GM19395 (cell line): ENCODE measurements at regions not wholly inside any gene's neighbourhood (a gene's known extent, or its start where the extent isn't known, plus 50 kb on each side); places are given as distances from the start of the nearest gene placed in this dataset.
"Not testable (repeated sequence)": the region's sequence is repeated elsewhere in the genome, so short reads cannot be mapped to it uniquely, and the experiment has no call there.

ENCODE experiments used
- ATAC-seq: cut with Tn5 transposase; IDR thresholded peaks from one replicate; pipeline ENCODE4 v1.9.1; 2021; ENCODE audit warnings: mild to moderate bottlenecking, moderate library complexity; ENCODE audit not compliant: unreplicated experiment

DNA sequence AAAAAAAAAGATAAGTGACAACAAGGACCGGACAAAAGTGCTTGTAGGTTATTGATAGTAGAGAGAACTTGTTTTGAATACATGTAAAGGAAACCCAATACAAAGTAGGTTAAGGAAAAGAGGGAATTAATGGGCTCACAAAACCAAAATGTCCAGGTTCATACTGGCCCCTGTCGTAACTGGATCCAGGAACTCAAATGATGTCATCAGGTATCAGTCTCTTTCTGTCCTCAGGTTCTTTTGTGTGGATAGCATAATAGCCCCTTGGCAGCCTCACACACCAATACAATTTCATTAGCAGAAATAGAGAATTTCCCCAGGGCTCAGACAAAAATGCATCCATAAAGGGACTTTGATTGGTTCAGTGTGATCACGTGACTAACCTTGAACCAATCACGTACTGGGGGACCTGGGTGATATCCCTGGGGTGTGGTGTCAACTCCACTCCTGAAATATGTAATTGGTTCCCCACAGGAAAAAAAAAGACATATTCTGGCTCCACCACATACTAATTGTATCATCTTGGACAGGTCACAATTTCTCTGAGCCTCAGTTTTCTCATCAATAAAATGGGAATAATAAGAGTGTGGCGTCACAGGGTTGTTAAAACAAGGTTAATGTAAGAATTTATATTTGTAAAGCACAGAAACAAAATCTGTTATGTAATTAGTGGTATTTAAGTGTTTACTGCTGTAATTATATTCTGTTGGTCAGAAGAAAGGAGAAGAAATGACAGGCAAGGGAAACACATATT, 174.8 kb downstream of the PDGFRA start:
- no peak for ATAC-seq

GRCh38 chr4:54409270-54409817, 180.3 kb downstream of the PDGFRA start:
- not testable (repeated sequence) for ATAC-seq

DNA sequence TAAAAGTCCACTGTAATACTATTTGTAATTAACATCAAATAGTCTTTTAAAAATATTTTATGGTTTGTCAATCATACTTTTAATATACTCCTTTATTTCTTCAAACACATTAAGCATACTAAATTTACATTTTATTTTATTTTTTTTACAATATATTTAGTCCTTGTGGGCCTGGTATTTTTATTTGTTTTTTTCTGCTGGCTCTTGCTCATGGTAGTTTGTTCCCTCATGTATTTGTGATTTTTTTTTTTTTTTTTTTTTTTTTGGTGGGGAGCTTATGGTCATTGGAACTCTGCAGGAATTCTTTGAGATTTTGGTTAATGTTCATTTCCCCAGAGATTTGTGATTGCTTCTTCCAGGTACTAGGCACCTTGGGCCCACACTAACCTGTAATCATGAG, 185.5 kb downstream of the PDGFRA start:
- no peak for ATAC-seq

DNA sequence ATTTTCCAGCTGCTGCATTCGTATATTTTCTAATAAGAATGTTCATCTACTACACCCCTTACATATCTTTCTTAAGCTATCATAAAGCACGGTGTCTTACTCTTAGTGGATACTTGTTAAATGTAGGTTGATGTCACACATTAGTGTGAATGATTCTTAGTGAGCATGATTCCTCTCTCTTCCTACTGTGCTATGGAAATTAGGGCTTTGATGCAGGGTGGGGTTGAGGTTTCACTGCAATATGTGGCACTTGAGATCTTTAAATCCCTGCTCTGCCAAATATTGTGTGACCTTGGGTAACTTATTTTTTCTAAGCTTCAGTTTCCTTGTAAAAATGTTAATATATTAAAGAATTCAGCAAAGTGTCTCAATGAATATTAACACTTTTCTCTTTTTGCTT, 188.4 kb downstream of the PDGFRA start:
- ATAC-seq: no peak

- no peak for ATAC-seq
Measured at GRCh38 chr4:54418468-54418867, 189.4 kb downstream of the PDGFRA start.

DNA sequence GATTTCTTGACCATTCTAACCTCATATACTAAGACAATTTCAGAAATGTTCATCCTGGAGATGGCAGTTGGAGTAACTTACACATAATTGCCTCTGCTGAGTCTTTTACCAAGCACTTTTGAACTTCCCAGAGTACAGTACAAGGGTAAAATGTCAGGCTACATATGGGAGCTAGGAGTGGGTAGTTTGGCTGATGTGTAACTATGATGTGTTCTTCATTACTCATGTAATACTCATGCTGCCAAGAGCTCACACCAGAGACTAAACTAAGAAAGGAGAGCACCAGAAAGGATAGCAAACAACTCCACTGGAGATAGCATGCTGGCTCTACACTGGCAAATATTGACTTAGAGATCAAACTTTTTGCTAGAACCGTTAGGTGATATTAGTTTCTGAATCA, 194.0 kb downstream of the PDGFRA start:
- ATAC-seq: no peak

- no peak for ATAC-seq
Measured at GRCh38 chr4:54427826-54428225, 198.7 kb downstream of the PDGFRA start.

GRCh38 chr4:54428940-54429339, 199.8 kb downstream of the PDGFRA start:
- ATAC-seq: no peak

DNA sequence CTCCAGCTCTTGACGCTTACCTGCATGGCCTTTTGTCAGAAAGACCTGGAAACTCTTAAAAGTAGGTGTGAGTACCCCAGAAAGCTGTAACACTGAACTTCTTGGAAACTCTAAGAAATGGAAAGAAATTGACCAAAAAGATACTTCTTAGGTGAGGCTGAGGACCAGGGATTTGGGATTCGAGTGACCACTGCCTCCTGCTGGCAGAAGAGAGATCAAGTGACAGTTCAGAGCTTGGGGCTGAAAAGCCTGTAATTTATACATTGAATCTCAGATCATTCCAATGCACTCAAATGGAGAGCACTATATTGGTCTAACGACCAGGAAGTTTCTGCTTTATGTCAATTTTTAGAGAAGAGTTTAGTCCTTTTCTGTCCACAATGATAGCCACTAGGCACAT, 204.6 kb downstream of the PDGFRA start:
- ATAC-seq: no peak

GRCh38 chr4:54439831-54440243, 210.7 kb downstream of the PDGFRA start:
- ATAC-seq: no peak

GRCh38 chr4:54440394-54441136, 211.5 kb downstream of the PDGFRA start:
- ATAC-seq: no peak

GRCh38 chr4:54445866-54446265, 211.9 kb upstream of the KIT start:
- no peak for ATAC-seq

DNA sequence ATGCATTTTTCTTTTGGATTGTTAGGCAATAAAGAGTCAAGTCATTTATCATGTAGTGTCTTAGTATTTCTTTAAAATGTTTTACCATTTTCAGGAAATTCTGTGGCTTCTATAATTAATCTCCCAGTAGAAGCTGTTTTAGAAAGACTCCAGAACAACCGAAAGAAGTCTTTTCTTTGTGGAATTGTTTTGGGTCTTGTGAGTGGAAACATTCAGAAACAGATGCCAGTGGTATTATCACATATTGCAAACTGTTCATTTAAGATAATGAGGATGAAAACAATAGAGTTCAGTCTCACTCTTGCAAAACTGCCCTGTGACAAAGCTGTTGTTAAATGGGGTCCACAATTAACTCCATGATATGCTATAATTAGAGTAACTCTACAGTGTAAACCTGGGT, 211.2 kb upstream of the KIT start:
- no peak for ATAC-seq

DNA sequence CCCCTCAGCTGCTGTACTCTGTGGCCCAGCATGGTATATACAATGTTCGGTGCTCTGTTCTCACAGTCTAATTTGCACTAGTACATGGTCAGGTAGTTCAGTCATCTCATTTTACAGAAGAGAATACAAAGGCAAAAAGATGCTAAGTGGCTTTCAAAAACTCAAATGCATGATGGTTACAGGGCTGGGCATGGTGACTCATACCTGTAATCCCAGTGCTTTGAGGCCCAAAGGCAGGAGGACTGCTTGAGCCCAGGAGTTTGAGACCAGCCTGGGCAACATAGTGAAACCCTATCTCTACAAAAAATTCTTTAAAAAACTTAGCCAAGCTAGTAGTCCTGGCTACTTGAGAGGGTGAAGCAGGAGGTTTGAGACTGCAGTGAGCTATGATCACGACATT, 210.5 kb upstream of the KIT start:
- ATAC-seq: no peak

DNA sequence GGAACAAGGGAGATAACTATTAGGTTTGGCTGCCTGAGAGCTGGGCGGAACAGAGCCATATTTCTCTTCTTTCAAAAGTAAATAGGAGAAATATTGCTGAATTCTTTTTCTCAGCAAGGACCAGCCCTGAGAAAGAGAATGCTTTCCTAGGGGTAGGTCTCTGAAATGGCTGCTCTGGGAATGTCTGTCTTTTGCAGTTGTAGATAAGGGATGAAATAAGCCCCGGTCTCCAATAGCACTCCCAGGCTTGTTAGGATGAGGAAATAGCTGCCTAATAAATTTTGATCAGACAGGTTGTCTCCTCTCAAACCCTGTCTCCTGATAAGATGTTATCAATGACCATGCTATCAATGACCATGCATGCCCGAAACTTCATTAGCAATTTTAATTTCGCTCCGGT, 207.8 kb upstream of the KIT start:
- no peak for ATAC-seq

DNA sequence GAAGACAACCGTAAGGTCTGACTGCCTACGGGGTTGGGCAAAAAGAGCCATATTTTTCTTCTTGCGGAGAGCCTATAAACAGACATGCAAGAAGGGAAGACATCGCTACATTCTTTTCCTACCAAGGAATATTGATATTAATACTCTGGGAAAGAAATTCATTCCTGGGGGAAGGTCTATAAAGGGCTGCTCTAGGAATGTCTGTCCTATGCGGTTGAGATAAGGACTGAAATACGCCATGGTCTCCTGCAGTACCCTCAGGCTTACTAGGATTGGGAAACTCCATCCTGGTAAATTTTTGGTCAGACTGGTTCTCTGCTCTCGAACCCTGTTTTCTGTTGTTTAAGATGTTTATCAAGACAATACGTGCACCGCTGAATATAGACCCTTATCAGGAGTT, 190.8 kb upstream of the KIT start:
- ATAC-seq: not testable (repeated sequence)

DNA sequence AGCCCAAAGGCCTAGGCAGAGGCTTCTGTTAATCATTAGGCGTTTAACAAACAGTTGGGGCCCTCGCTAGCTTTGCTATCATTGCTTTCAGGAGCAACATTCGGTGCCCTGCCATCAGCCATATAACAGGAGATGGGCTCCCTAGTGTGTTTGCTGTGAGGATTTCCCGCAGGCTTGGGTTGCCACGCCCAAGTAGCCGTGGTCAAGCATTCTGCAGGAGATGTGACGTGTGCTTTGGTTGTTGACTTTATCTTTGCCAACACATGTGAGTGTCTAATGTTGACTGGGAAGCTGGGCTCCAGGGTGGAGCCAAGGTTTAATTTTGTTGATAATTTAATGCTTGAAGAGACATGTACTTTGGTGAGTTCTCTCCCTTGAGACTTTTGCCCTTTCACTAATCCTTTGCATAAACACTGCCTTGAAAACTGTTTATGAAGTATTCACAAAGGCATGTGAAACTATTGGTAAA, 184.6 kb upstream of the KIT start:
- ATAC-seq: no peak

- no peak for ATAC-seq
Measured at GRCh38 chr4:54473798-54474197, 184.0 kb upstream of the KIT start.

DNA sequence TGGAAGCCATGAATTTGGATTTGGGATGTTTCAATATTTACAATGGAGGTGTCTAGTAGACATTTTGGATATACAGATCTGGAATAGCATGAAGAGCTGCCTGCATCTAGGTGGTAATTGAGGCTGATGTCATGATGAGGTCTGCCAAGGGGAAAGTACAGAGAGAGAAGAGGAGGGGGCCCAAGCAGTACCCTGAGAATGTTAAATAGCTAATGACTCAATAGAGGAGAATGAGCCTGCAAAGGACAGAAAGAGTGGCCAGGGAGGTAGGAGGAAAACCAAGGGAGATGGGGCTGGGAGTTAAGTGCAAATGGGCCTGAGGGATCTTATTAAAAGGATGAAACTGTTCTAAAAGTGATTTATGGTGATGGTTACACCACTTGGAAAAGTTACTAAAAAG, 182.2 kb upstream of the KIT start:
- ATAC-seq: no peak

- no peak for ATAC-seq
Measured at GRCh38 chr4:54482529-54483200, 175.1 kb upstream of the KIT start.

GRCh38 chr4:54484383-54484782, 173.4 kb upstream of the KIT start:
- ATAC-seq: no peak

GRCh38 chr4:54487491-54487890, 170.3 kb upstream of the KIT start:
- ATAC-seq: no peak
